Natural killer cell (primary cell): ENCODE measurements at regions not wholly inside any gene's neighbourhood (a gene's known extent, or its start where the extent isn't known, plus 50 kb on each side); places are given as distances from the start of the nearest gene placed in this dataset.

ENCODE experiments used
- ATAC-seq, 3 donors: fragments of 150-1000 bp in 2 of 3; fragments of 200-7000 bp in 1 of 3; cut with Tn5 transposase; 1 replicate in 1 of 3; 2 replicates in 2 of 3; pipeline ENCODE4 v1.10.0; 2021; ENCODE audit warnings: mild to moderate bottlenecking in 2 of 3, moderate library complexity in 2 of 3
- DNase-seq, 2 donors: peaks; one replicate each; pipeline versions ENCODE4 v3.0.0 to v3.0.0-alpha.2; 2013 to 2021; ENCODE audit warnings: mixed read lengths in 1 of 2
- H3K27ac ChIP-seq: one replicate; pipeline ENCODE4 v1.5.1; 2013; ENCODE audit warnings: mild to moderate bottlenecking, low read length
- H3K27me3 ChIP-seq: one replicate; pipeline ENCODE4 v1.6.1; 2013; ENCODE audit warnings: low read length; ENCODE audit not compliant: control insufficient read depth, insufficient read depth
- H3K36me3 ChIP-seq: one replicate; pipeline ENCODE4 v1.6.1; 2013; ENCODE audit warnings: low read length; ENCODE audit not compliant: control insufficient read depth, insufficient read depth
- H3K4me1 ChIP-seq: one replicate; pipeline ENCODE4 v1.6.1; 2013; ENCODE audit warnings: low read length; ENCODE audit not compliant: control insufficient read depth, insufficient read depth
- H3K4me3 ChIP-seq: one replicate; pipeline ENCODE4 v1.5.1; 2013; ENCODE audit warnings: low read length
- H3K9me3 ChIP-seq: one replicate; pipeline ENCODE4 v1.6.1; 2013; ENCODE audit warnings: low read length; ENCODE audit not compliant: control insufficient read depth, insufficient read depth
- H3K27ac Mint-ChIP-seq, 2 donors: one replicate each; pipeline ENCODE4 v1.8.0; 2022; ENCODE audit warnings: mild to moderate bottlenecking in 2 of 2, mixed read lengths in 2 of 2, moderate library complexity in 1 of 2
- H3K27me3 Mint-ChIP-seq, 2 donors: one replicate each; pipeline ENCODE4 v1.8.0; 2022; ENCODE audit warnings: low read depth in 2 of 2, mixed read lengths in 2 of 2
- H3K36me3 Mint-ChIP-seq: one replicate; pipeline ENCODE4 v1.8.0; 2022; ENCODE audit warnings: mixed read lengths
- H3K4me1 Mint-ChIP-seq, 2 donors: one replicate each; pipeline ENCODE4 v1.8.0; 2022; ENCODE audit warnings: mixed read lengths in 2 of 2
- H3K4me3 Mint-ChIP-seq: one replicate; pipeline ENCODE4 v1.8.0; 2022; ENCODE audit warnings: mild to moderate bottlenecking, moderate library complexity, mixed read lengths
- H3K9me3 Mint-ChIP-seq, 2 donors: one replicate each; pipeline ENCODE4 v1.8.0; 2022; ENCODE audit warnings: mixed read lengths in 2 of 2
- CTCF ChIP-seq: fragments of 200-600 bp; IDR thresholded peaks from one replicate; pipeline ENCODE4 v1.8.0; 2022; ENCODE audit warnings: antibody characterized with exemption
- WGBS: methylation state at CpG from one replicate; pipeline ENCODE4 v1.1.7; 2013; ENCODE audit warnings: missing lambda C conversion rate; ENCODE audit not compliant: insufficient coverage; 5-methylcytosine and 5-hydroxymethylcytosine counted together
- intact Hi-C: fragments of 100-400 bp; cut with micrococcal nuclease; formaldehyde crosslinking; loops from one replicate; pipeline ENCODE4 v1.14.2; 2022

- Mint-ChIP-seq H3K4me3 (no peak overlapping the region), H3K4me1 (no peaks in the 10 kb centered on the region), H3K9me3 (peaks cover 5 to 8% of the 10 kb centered on the region in 2 donors), H3K36me3 (no peaks in the 10 kb centered on the region), H3K27ac (no peak overlapping the region), H3K27me3 (no peaks in the 10 kb centered on the region)
- Histone ChIP-seq H3K9me3 (no peaks in the 10 kb centered on the region), H3K4me3 (no peak overlapping the region), H3K27ac (no peak overlapping the region), H3K27me3 (no peaks in the 10 kb centered on the region), H3K4me1 (no peaks in the 10 kb centered on the region), H3K36me3 (no peaks in the 10 kb centered on the region)
- no peak for ATAC-seq
- no peak for DNase-seq
- TF ChIP-seq CTCF: no peak
- WGBS: 83% methylated on average over 2 of the region's 3 CpGs
- intact Hi-C loops: no loop called here
Observed at GRCh38 chrX:5402461-5402860, 826.2 kb downstream of the NLGN4X start.

GRCh38 chrX:5399403-5399802 is 829.3 kb downstream of the NLGN4X start:
- Mint-ChIP-seq H3K9me3 (peaks cover 8 to 10% of the 10 kb centered on the region in 2 donors), H3K4me3 (no peak overlapping the region), H3K36me3 (peaks cover 7% of the 10 kb centered on the region), H3K4me1 (no peaks in the 10 kb centered on the region), H3K27me3 (no peaks in the 10 kb centered on the region), H3K27ac (no peak overlapping the region)
- TF ChIP-seq CTCF: no peak
- H3K4me1 ChIP-seq: no peaks in the 10 kb centered on the region
- no peak for DNase-seq
- no peaks in the 10 kb centered on the region for H3K36me3 ChIP-seq
- WGBS: 94% methylated on average over 7 of the region's 8 CpGs
- ATAC-seq: no peak
- H3K27ac ChIP-seq: no peak overlapping the region
- no peaks in the 10 kb centered on the region for H3K27me3 ChIP-seq
- intact Hi-C loops: no loop called here
- H3K9me3 ChIP-seq: no peaks in the 10 kb centered on the region
- no peak overlapping the region for H3K4me3 ChIP-seq

GRCh38 chrX:5397409-5397808 is 831.3 kb downstream of the NLGN4X start:
- no peak for TF ChIP-seq CTCF
- Histone ChIP-seq H3K4me1 (no peaks in the 10 kb centered on the region), H3K4me3 (no peak overlapping the region), H3K27ac (no peak overlapping the region), H3K9me3 (no peaks in the 10 kb centered on the region), H3K36me3 (no peaks in the 10 kb centered on the region), H3K27me3 (no peaks in the 10 kb centered on the region)
- Mint-ChIP-seq H3K9me3 (peaks cover 5 to 7% of the 10 kb centered on the region in 2 donors), H3K27me3 (no peaks in the 10 kb centered on the region), H3K36me3 (peaks cover 7% of the 10 kb centered on the region), H3K4me1 (no peaks in the 10 kb centered on the region), H3K4me3 (no peak overlapping the region), H3K27ac (no peak overlapping the region)
- intact Hi-C loops: no loop called here
- DNase-seq (no peak), ATAC-seq (no peak)
- 67% methylated on average over 3 of the region's 7 CpGs for WGBS

GRCh38 chrX:5390376-5390775 is 838.3 kb downstream of the NLGN4X start:
- TF ChIP-seq CTCF: no peak
- H3K4me3 ChIP-seq: no peak overlapping the region
- Mint-ChIP-seq H3K27ac (no peak overlapping the region), H3K4me1 (no peaks in the 10 kb centered on the region), H3K27me3 (no peaks in the 10 kb centered on the region), H3K9me3 (peaks cover 7 to 15% of the 10 kb centered on the region in 2 donors), H3K4me3 (no peak overlapping the region), H3K36me3 (peaks cover 14% of the 10 kb centered on the region)
- intact Hi-C loops: no loop called here
- DNase-seq: no peak
- WGBS: 84% methylated on average over 14 of the region's 14 CpGs
- H3K4me1 ChIP-seq: no peaks in the 10 kb centered on the region
- no peak for ATAC-seq
- H3K36me3 ChIP-seq: no peaks in the 10 kb centered on the region
- H3K9me3 ChIP-seq: no peaks in the 10 kb centered on the region
- H3K27ac ChIP-seq: no peak overlapping the region
- H3K27me3 ChIP-seq: no peaks in the 10 kb centered on the region
